LNCAP (cell line): ENCODE measurements at regions not wholly inside any gene's neighbourhood (a gene's known extent, or its start where the extent isn't known, plus 50 kb on each side); places are given as distances from the start of the nearest gene placed in this dataset.

Experiments used
- CTCF ChIP-seq: fragments of 450-650 bp; IDR thresholded peaks from 2 replicates; pipeline ENCODE4 v1.5.1; 2017; ENCODE audit warnings: mild to moderate bottlenecking

- TF ChIP-seq CTCF = no peak
Observed at GRCh38 chr12:98385641-98386040, 129.7 kb upstream of the TMPO start.

DNA sequence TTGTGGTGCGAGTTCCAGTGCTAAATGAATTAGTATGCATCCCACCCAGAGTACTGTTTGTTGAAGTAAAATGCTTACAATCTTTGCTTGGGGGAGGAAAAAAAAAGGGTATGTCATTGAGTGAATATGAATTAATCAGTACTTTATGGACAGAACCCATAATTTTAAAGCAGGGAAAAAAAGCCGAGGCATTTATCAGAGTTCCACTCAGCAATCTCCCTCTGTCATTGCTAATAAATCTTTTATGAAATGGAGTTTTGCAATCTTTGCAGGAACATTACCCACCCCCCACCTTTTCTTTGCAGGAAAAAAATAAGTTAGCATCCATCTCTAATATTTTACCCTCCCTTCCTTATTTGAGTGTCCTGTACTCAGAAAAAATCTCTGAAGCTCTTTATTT, 127.9 kb upstream of the TMPO start:
- no peak for TF ChIP-seq CTCF

GRCh38 chr12:98388126-98388525, 127.3 kb upstream of the TMPO start:
- TF ChIP-seq CTCF = no peak

GRCh38 chr12:98389593-98389992, 125.8 kb upstream of the TMPO start:
- no peak for TF ChIP-seq CTCF

GRCh38 chr12:98397323-98398105, 117.9 kb upstream of the TMPO start:
- TF ChIP-seq CTCF = peak; percentile 93

- TF ChIP-seq CTCF = no peak
Observed at GRCh38 chr12:98399532-98399931, 115.9 kb upstream of the TMPO start.

DNA sequence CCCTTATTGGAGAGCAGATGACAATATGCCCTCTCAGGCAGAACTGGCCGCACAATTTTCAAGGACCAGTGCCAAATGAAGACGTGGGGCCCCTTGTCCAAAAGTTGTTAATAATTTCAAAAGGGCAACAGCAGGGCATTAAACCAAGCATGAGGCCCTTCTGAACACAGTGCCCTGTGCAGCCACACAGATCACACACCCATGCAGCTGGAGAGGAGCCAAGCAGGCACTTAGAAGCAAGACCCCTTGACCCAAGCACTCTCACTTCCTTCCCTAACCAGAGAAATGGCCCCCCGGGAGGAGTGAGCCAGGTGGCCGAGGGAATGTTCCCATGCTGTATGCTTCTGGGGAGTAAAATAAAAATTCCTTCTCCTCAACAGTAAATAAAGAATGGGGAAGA, 114.0 kb upstream of the TMPO start:
- no peak for TF ChIP-seq CTCF

DNA sequence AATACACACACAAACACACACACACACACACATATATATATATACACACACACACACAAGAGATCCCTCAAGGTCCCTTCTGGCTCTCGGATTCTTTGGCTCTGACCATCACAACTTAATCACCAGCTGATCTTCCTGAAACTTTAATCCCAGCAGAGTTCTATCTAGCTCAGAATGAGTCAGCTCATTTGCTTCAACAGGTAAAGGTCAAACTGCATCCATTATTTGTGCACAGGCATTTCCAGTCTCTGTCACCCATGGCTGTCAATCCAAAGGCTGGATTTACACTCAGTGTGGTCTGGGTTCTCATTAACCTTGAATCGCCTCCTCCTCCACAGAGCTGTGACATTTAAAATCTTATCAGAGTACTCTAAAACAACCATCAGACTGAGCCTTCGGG, 113.3 kb upstream of the TMPO start:
- TF ChIP-seq CTCF = no peak
